SK-N-SH treated with all-trans-retinoic acid at 6 μM for 48 hours (cell line): ENCODE measurements at regions not wholly inside any gene's neighbourhood (a gene's known extent, or its start where the extent isn't known, plus 50 kb on each side); places are given as distances from the start of the nearest gene placed in this dataset.

Experiments used
- ATAC-seq: fragments of 200-7000 bp; cut with Tn5 transposase; 3 replicates; pipeline ENCODE4 v1.9.1; 2020; ENCODE audit warnings: mild to moderate bottlenecking, moderate library complexity
- BACH2 ChIP-seq: fragments of 250-450 bp; sonication (Bioruptor Pico); IDR thresholded peaks from 2 replicates; pipeline ENCODE4 v1.9.0; 2021; ENCODE audit warnings: mild to moderate bottlenecking, borderline replicate concordance
- CREB5 ChIP-seq: fragments of 250-450 bp; sonication (Bioruptor Pico); IDR thresholded peaks from 2 replicates; pipeline ENCODE4 v1.5.1; 2020; ENCODE audit warnings: low read depth, mild to moderate bottlenecking, moderate library complexity
- CSDC2 ChIP-seq: fragments of 250-450 bp; sonication (Bioruptor Pico); IDR thresholded peaks from 2 replicates; pipeline ENCODE4 v1.5.0; 2020; ENCODE audit warnings: mild to moderate bottlenecking, moderate library complexity
- ESRRG ChIP-seq: fragments of 250-450 bp; sonication (Bioruptor Pico); IDR thresholded peaks from 2 replicates; pipeline ENCODE4 v1.6.1; 2021; ENCODE audit warnings: mild to moderate bottlenecking
- GLIS3 ChIP-seq: fragments of 250-450 bp; sonication (Bioruptor Pico); IDR thresholded peaks from 2 replicates; pipeline ENCODE4 v1.5.0; 2020; ENCODE audit warnings: mild to moderate bottlenecking, moderate library complexity
- ISL1 ChIP-seq: fragments of 250-450 bp; sonication (Bioruptor Pico); IDR thresholded peaks from 2 replicates; pipeline ENCODE4 v2.1.2; 2022; ENCODE audit warnings: mild to moderate bottlenecking, moderate library complexity
- OSR1 ChIP-seq: fragments of 250-450 bp; sonication (Bioruptor Pico); IDR thresholded peaks from 2 replicates; pipeline ENCODE4 v1.8.0; 2022; ENCODE audit warnings: moderate library complexity, mild to moderate bottlenecking, inconsistent platforms
- PATZ1 ChIP-seq: fragments of 250-450 bp; sonication (Bioruptor Pico); IDR thresholded peaks from 2 replicates; pipeline ENCODE4 v1.8.0; 2020; ENCODE audit warnings: mild to moderate bottlenecking, moderate library complexity, borderline replicate concordance
- POU6F1 ChIP-seq: fragments of 250-450 bp; sonication (Bioruptor Pico); IDR thresholded peaks from 2 replicates; pipeline ENCODE4 v1.8.0; 2021; ENCODE audit warnings: low read depth, mild to moderate bottlenecking, moderate library complexity, borderline replicate concordance
- RARB ChIP-seq: fragments of 250-450 bp; sonication (Bioruptor Pico); IDR thresholded peaks from 2 replicates; pipeline ENCODE4 v1.8.0; 2021; ENCODE audit warnings: mild to moderate bottlenecking, moderate library complexity
- TCF4 ChIP-seq: fragments of 250-450 bp; sonication (Bioruptor Pico); IDR thresholded peaks from 2 replicates; pipeline ENCODE4 v1.8.0; 2021; ENCODE audit warnings: mild to moderate bottlenecking, moderate library complexity, borderline replicate concordance
- TOX ChIP-seq: fragments of 250-450 bp; sonication (Bioruptor Pico); IDR thresholded peaks from 2 replicates; pipeline ENCODE4 v1.8.0; 2021; ENCODE audit warnings: mild to moderate bottlenecking, moderate library complexity, borderline replicate concordance
- ZC3H10 ChIP-seq: fragments of 250-450 bp; sonication (Bioruptor Pico); IDR thresholded peaks from 2 replicates; pipeline ENCODE4 v1.5.1; 2021; ENCODE audit warnings: mild to moderate bottlenecking, moderate library complexity
- ZFP3 ChIP-seq: fragments of 250-450 bp; sonication (Bioruptor Pico); IDR thresholded peaks from 2 replicates; pipeline ENCODE4 v1.5.0; 2020; ENCODE audit warnings: mild to moderate bottlenecking, moderate library complexity
- ZFP30 ChIP-seq: fragments of 450-650 bp; formaldehyde crosslinking; IDR thresholded peaks from 2 replicates; pipeline ENCODE4 v1.5.0; 2022; ENCODE audit warnings: mild to moderate bottlenecking, moderate library complexity
- ZNF565 ChIP-seq: fragments of 450-650 bp; formaldehyde crosslinking; conservative IDR thresholded peaks from 2 replicates; pipeline ENCODE4 v1.5.0; 2020; ENCODE audit warnings: low read depth, mild to moderate bottlenecking, moderate library complexity
- ZNF70 ChIP-seq: fragments of 450-650 bp; formaldehyde crosslinking; IDR thresholded peaks from 2 replicates; pipeline ENCODE4 v1.5.0; 2020; ENCODE audit warnings: mild to moderate bottlenecking, moderate library complexity
- ZNF8 ChIP-seq: fragments of 450-650 bp; formaldehyde crosslinking; IDR thresholded peaks from 2 replicates; pipeline ENCODE4 v1.5.0; 2020; ENCODE audit warnings: mild to moderate bottlenecking, moderate library complexity

- no peak for TF ChIP-seq PATZ1 (CRISPR knock-in tag)
Observed at GRCh38 chr2:122056853-122057252, 301.4 kb downstream of the TSN start (continued).

- ATAC-seq, result no peak
Observed at GRCh38 chr2:122061206-122061605, 305.8 kb downstream of the TSN start.

GRCh38 chr2:122061831-122062230 lies 306.4 kb downstream of the TSN start:
- ATAC-seq, result no peak

More at GRCh38 chr2:122061206-122061605, 305.8 kb downstream of the TSN start:
- TF ChIP-seq OSR1 (no peak), ISL1 (CRISPR knock-in tag) (peak; percentile 44; the same call in 1 of the 2 replicates)

GRCh38 chr2:122062506-122062905 lies 307.1 kb downstream of the TSN start:
- ATAC-seq, result no peak
- TF ChIP-seq ZFP3 (no peak), ZNF565 (CRISPR knock-in tag) (no peak)

More at GRCh38 chr2:122061831-122062230, 306.4 kb downstream of the TSN start:
- TF ChIP-seq ZC3H10 (CRISPR knock-in tag) (no peak), ZFP30 (CRISPR knock-in tag) (no peak), POU6F1 (CRISPR knock-in tag) (no peak), ESRRG (CRISPR knock-in tag) (no peak), GLIS3 (CRISPR knock-in tag) (no peak), CSDC2 (CRISPR knock-in tag) (no peak), BACH2 (CRISPR knock-in tag) (no peak), ISL1 (CRISPR knock-in tag) (no peak), ZNF8 (CRISPR knock-in tag) (no peak)
- TF ChIP-seq, all 23 proteins: peak for 0

GRCh38 chr2:122063716-122064115 lies 308.3 kb downstream of the TSN start:
- no peak for ATAC-seq
- TF ChIP-seq ISL1 (CRISPR knock-in tag) (no peak), OSR1 (no peak), CSDC2 (CRISPR knock-in tag) (no peak), ZC3H10 (CRISPR knock-in tag) (no peak), CREB5 (CRISPR knock-in tag) (no peak), TCF4 (CRISPR knock-in tag) (no peak), GLIS3 (CRISPR knock-in tag) (no peak), ZNF565 (CRISPR knock-in tag) (no peak), PATZ1 (CRISPR knock-in tag) (no peak), ZFP3 (no peak), TOX (CRISPR knock-in tag) (no peak), RARB (CRISPR knock-in tag) (no peak), POU6F1 (CRISPR knock-in tag) (no peak), ZNF70 (no peak)
